ENCODE measurements at regions not wholly inside any gene's neighbourhood (a gene's known extent, or its start where the extent isn't known, plus 50 kb on each side); places are given as distances from the start of the nearest gene placed in this dataset.

GRCh38 chr2:213225866-213226265 is 58.4 kb upstream of the SPAG16 start:
- Histone ChIP-seq H3K79me2 (no peaks in the 10 kb centered on the region), H3K27ac (no peak overlapping the region), H3K4me1 (ENCODE audit: insufficient read depth) (no peaks in the 10 kb centered on the region), H3K9me3 (ENCODE audit: low read depth) (no peaks in the 10 kb centered on the region), H2AFZ (no peak overlapping the region), H3K36me3 (replicated peaks; ENCODE audit: insufficient read depth, low read depth) (no peaks in the 10 kb centered on the region), H3K9me2 (replicated peaks; ENCODE audit: insufficient read depth) (no peaks in the 10 kb centered on the region), H4K20me1 (ENCODE audit: insufficient read depth, poor library complexity, severe bottlenecking) (no peaks in the 10 kb centered on the region), H3K27me3 (no peaks in the 10 kb centered on the region), H3K4me3 (no peak overlapping the region), H3K4me2 (no peak overlapping the region)
- no peak for DNase-seq (ENCODE audit: low spot score)
- 91% methylated on average over 4 of the region's 4 CpGs for WGBS (ENCODE audit: low lambda C conversion rate, missing lambda C conversion rate)
- TF ChIP-seq CTCF (IDR thresholded peaks at IDR 0.05; ENCODE audit: poor library complexity) (no peak), EZH2 (IDR thresholded peaks at IDR 0.05; ENCODE audit: borderline replicate concordance) (no peak), EZH2phosphoT487 (IDR thresholded peaks at IDR 0.05; ENCODE audit: low read depth, severe bottlenecking, unreplicated experiment) (no peak)

- Histone ChIP-seq H3K79me2 (no peaks in the 10 kb centered on the region), H4K20me1 (ENCODE audit: insufficient read depth, poor library complexity, severe bottlenecking) (no peaks in the 10 kb centered on the region), H3K9me2 (replicated peaks; ENCODE audit: insufficient read depth) (no peaks in the 10 kb centered on the region), H2AFZ (no peak overlapping the region), H3K4me3 (no peak overlapping the region), H3K27me3 (no peaks in the 10 kb centered on the region), H3K9me3 (ENCODE audit: low read depth) (no peaks in the 10 kb centered on the region), H3K4me2 (no peak overlapping the region), H3K4me1 (ENCODE audit: insufficient read depth) (no peaks in the 10 kb centered on the region), H3K27ac (no peak overlapping the region), H3K36me3 (replicated peaks; ENCODE audit: insufficient read depth, low read depth) (no peaks in the 10 kb centered on the region)
- TF ChIP-seq CTCF (IDR thresholded peaks at IDR 0.05; ENCODE audit: poor library complexity) (no peak), EZH2phosphoT487 (IDR thresholded peaks at IDR 0.05; ENCODE audit: low read depth, severe bottlenecking, unreplicated experiment) (no peak), EZH2 (IDR thresholded peaks at IDR 0.05; ENCODE audit: borderline replicate concordance) (no peak)
- DNase-seq (ENCODE audit: low spot score) = no peak
Observed at GRCh38 chr2:213227458-213227857, 56.8 kb upstream of the SPAG16 start.

- Histone ChIP-seq H4K20me1 (ENCODE audit: insufficient read depth, poor library complexity, severe bottlenecking) (no peaks in the 10 kb centered on the region), H3K36me3 (replicated peaks; ENCODE audit: insufficient read depth, low read depth) (no peaks in the 10 kb centered on the region), H3K4me3 (no peak overlapping the region), H3K4me2 (no peak overlapping the region), H3K27me3 (no peaks in the 10 kb centered on the region), H3K79me2 (no peaks in the 10 kb centered on the region), H3K9me3 (ENCODE audit: low read depth) (no peaks in the 10 kb centered on the region), H3K9me2 (replicated peaks; ENCODE audit: insufficient read depth) (no peaks in the 10 kb centered on the region), H2AFZ (no peak overlapping the region), H3K27ac (no peak overlapping the region), H3K4me1 (ENCODE audit: insufficient read depth) (no peaks in the 10 kb centered on the region)
- TF ChIP-seq EZH2phosphoT487 (IDR thresholded peaks at IDR 0.05; ENCODE audit: low read depth, severe bottlenecking, unreplicated experiment) (no peak), EZH2 (IDR thresholded peaks at IDR 0.05; ENCODE audit: borderline replicate concordance) (no peak), CTCF (IDR thresholded peaks at IDR 0.05; ENCODE audit: poor library complexity) (no peak)
- WGBS (ENCODE audit: low lambda C conversion rate, missing lambda C conversion rate) = 89% methylated on average over 1 of the region's 1 CpG
- DNase-seq (ENCODE audit: low spot score) = no peak
Observed at GRCh38 chr2:213228638-213229037, 55.6 kb upstream of the SPAG16 start.

- Histone ChIP-seq H3K9me3 (ENCODE audit: low read depth) (no peaks in the 10 kb centered on the region), H3K4me1 (ENCODE audit: insufficient read depth) (no peaks in the 10 kb centered on the region), H3K4me2 (no peak overlapping the region), H3K9me2 (replicated peaks; ENCODE audit: insufficient read depth) (no peaks in the 10 kb centered on the region), H3K27ac (no peak overlapping the region), H4K20me1 (ENCODE audit: insufficient read depth, poor library complexity, severe bottlenecking) (no peaks in the 10 kb centered on the region), H2AFZ (no peak overlapping the region), H3K4me3 (no peak overlapping the region), H3K27me3 (no peaks in the 10 kb centered on the region), H3K79me2 (no peaks in the 10 kb centered on the region), H3K36me3 (replicated peaks; ENCODE audit: insufficient read depth, low read depth) (no peaks in the 10 kb centered on the region)
- no peak for DNase-seq (ENCODE audit: low spot score)
- WGBS (ENCODE audit: low lambda C conversion rate, missing lambda C conversion rate) = 83% methylated on average over 8 of the region's 8 CpGs
- no peak for TF ChIP-seq EZH2 (IDR thresholded peaks at IDR 0.05; ENCODE audit: borderline replicate concordance)
- no peak for TF ChIP-seq CTCF (IDR thresholded peaks at IDR 0.05; ENCODE audit: poor library complexity)
- no peak for TF ChIP-seq EZH2phosphoT487 (IDR thresholded peaks at IDR 0.05; ENCODE audit: low read depth, severe bottlenecking, unreplicated experiment)
Observed at GRCh38 chr2:213229814-213230213, 54.5 kb upstream of the SPAG16 start.
